GM19463 (cell line): ENCODE measurements at regions not wholly inside any gene's neighbourhood (a gene's known extent, or its start where the extent isn't known, plus 50 kb on each side); places are given as distances from the start of the nearest gene placed in this dataset.
"Not testable (repeated sequence)": the region's sequence is repeated elsewhere in the genome, so short reads cannot be mapped to it uniquely, and the experiment has no call there.

Experiments
- ATAC-seq: cut with Tn5 transposase; IDR thresholded peaks from one replicate; pipeline ENCODE4 v1.9.1; 2021; ENCODE audit warnings: mild to moderate bottlenecking, moderate library complexity; ENCODE audit not compliant: unreplicated experiment

DNA sequence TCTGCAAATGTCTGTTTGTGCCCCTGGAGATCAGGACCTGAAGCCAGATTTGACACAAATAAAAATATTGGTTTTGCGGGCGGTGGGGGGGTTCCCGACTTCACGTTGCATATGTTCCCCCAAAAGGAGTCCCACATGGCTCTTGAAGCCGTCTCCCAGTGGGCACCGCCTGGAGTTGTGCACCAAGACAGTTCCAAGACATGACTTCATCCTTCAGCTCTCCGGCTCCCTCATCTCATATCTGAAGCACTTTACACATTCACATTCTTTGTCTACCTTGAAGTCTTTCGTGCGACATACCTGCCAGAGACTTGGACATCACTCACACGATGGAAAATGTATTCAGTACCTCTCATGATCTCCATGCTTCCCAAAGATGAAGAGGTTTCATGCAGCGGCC, 362.8 kb upstream of the FOXK1 start:
- ATAC-seq, result no peak

DNA sequence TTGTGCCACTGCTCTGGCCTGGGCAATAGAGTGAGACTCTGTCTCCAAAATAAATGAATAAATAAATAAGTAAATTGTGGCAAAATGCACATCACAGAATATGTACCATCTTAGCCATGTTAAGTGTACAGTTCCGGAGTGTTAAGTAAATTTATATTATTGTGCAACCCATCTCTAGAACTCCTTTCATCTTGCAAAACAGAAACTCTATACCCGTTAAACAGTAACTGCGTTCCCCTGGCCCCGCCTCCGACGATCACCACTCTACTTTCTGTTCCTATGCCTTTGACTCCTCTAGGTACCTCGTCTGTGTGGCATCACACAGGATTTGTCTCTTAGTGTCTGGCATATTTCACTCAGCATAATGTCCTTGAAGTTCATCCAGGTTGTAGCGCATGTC, 356.4 kb upstream of the FOXK1 start:
- ATAC-seq, result no peak

DNA sequence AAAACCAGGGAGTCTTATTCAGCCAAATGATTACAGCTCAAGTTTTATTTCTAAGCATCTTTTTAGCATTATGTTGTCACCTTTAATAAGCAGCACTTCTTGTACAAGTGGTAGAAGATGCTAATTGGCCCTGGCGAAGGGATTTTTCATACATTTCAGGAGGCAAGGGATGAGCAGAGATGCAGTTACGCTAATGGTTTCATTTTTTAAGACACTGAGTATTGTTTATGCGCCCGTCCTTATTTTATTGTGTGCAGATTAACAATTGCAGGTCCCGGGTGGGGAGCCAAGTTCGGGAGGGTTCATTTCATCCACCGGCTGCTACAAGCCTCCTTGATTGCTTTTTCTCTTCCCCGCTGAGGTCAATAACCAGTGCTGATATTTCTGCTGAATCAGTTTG, 350.4 kb upstream of the FOXK1 start:
- no peak for ATAC-seq

DNA sequence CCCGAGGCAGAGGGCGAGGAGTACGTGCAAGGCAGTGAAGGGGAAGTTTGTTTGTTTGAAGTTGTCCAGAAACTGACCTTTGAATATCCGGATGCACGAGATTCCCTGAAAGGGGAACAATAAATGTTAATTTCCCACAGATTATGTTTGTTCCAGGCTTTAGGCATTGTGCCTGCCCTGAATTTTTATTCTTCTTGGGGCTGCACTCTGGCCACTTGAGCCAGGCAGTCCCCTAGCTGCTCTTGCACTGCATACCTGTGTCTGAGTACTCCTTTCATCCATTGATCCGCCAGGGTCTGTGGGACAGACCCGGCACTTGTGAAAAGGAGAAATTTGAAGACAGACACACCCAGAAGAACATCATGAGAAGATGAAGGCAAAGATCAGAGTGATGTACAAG, 343.5 kb upstream of the FOXK1 start:
- no peak for ATAC-seq

DNA sequence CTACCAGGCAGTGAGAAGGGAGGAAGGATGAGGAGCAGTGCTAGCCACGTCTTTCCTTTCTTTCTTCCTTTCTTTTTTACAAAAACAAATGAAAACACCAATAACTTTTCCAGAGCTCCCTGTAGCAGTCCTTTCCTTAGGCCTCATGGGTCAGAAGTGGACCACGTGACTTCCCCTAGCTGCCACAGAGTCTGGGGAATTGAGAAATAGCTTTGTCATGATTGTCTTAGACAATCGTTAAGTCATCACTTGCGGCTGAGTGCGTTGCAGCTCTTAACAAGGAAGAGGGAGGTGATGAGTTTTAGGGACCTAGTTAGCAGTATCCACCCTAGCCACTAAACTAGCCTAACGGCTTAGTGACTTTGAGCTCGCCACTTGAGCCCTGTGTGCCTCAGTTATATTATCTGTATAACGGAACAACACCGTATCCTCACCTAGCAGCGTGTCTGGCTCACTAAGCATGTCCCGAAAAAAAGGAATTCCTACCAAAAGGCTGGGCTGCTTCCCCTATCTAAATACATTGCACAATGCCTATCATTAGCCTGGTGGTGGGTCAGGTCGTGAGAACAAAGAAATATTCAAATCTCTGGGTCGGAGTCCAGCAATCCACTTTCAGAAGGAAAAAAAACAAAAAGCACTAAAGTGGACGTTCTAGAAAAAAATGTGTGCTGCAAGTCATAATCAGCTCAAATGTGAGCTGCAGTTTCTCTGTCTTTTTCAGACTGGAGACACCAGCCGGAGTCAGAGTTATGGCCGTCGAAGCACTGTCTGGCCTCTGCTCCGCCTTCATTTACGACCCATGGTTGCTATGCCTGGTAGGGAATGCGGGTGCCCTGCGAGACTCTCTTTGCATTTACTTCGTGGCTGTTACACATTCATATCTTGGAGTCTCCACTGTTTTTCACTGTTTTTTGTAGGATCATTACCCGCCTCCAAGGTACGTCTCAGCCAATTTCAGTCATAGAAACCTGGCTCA, 338.5 kb upstream of the FOXK1 start:
- no peak for ATAC-seq

DNA sequence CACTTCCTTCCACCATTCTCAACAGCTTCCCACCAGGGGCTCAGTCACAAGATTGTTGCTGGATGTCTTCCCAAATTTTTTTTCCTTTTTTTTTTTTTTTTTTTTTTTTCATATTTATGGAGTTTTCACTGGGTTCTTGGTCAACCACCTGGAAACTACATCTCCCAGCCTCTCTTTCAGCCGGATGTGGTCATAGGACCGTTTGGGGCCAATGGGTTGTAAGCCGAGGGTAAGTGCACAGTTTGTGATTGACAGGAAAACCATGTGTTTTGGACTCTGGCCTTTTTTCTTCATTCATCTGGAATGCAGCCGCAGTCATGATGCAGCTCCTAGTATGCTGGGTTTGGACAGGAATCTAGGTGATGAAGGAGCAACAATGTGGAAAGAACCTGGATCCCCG, 337.1 kb upstream of the FOXK1 start:
- no peak for ATAC-seq

DNA sequence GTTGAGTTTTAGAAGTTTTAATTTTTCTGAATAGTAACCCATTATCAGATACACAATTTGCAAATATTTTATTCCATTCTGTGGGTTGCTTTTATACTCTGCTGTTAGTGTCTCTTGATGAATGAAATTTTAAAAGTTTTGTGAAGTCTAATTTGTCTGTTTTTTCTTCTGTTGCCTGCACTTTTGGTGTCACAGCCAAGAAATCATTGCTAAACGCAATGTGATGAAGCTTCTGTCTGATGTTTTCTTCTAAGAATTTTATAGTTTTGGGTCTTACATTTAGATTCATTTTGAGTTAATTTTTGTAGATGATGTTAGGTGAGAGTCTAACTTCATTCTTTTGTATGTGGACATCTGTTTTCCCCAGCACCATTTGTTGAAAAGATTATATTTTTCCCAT, 330.0 kb upstream of the FOXK1 start:
- no peak for ATAC-seq

DNA sequence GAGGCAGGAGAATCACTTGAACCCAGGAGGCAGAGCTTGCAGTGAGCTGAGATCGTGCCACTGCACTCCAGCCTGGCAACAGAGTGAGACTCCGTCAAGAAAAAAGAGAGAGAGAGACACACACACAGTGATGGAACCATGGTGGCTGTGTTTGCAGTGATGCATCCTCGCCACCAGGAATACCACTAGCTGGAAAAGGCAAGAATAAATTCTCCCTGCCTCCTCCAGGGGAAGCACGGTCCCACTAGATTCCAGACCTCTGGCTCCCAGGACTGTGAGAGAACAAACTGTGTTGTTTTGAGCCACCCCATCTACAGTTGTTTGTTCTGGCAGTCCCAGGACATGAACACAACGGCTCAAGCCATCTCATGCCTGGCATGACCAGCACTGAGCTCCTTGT, 320.3 kb upstream of the FOXK1 start:
- ATAC-seq, result no peak

DNA sequence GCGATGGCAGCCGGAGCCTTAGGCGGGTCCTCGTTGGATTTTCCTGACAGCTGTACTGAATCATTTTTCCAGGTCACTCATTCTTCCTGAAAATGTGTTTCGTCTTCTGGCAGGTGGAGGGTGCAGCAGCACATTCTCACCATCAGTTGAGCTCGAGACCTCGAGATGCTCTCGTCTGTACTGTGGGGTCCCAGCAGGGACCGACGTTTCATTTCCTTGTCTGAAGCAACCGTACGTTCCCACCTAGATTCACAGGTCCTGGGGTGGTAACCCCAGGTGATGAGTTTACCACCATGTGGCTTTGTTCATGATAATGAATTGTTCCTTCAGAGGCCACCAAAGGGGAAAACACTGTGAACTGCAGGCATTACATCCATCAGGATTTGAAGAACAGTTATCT, 298.5 kb upstream of the FOXK1 start:
- ATAC-seq, result no peak

DNA sequence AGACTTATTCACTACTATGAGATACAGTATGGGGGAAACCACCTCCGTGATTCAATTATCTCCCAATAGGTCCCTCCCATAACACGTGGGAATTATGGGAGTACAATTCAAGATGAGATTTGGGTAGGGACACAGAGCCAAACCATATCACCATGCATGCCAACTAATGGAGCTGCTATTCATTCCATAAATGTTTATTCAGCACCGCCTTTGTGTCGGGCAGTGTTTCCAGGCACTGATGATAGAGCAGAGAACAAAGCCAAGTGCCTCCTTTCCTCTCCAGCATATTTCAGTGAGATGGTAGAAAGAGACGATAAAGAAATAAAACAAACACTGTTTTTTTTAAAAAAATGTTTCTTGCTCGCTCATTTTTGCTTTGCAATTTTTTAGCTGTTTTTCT, 295.9 kb upstream of the FOXK1 start:
- no peak for ATAC-seq

DNA sequence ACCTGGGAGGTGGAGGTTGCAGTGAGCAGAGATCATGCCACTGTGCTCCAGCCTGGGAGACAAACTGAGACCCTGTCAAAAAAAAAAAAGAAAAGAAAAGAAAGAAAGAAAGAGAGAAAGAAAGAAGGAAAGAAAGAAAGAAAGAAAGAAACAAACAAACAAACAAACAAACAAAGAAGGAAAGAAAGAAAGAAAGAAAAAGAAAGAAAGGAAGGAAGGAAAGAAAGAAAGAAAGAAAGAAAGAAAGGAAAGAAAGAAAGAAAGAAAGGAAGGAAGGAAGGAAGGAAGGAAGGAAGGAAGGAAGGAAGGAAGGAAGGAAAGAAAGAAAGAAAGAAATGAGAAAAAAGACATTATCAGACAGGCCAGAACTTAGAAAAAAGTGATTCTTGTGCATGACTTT, 291.0 kb upstream of the FOXK1 start:
- ATAC-seq, result not testable (repeated sequence)

DNA sequence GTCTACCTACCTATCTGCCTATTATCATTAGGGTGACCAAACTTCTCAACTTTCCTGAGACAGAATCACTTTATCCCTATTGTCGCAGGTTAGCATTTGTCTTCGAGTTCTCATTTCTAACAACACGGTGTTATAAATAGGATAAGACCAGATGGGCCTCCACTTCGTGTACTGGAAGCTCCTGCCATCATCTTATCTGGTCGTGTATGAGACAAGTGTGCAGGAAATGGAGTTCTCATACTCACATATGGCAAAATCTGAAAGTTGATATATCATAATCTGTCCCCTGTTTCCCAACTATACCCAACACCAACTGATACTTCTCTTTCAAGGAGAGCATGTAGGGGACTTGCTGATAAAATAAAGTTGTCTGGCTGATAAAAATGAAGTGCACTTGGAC, 287.4 kb upstream of the FOXK1 start:
- no peak for ATAC-seq

DNA sequence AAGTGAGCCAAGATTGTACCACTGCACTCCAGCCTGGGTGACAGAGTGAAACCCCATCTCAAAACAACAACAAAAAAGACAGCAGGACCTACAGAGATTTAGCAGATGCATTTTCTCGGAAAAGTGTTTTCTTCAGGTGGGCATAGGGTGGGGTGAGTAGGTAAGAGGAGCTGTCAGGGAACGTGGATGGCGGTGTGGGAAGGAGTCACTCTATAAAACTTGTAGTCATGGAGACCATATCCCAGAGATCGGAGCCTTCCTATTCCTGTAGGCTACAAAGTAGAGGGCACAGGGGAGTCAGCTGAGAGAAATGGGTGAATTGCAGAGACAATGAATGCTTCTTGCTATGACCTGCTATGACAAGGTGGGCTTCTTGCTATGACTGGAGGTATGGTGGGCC, 283.0 kb upstream of the FOXK1 start:
- no peak for ATAC-seq

DNA sequence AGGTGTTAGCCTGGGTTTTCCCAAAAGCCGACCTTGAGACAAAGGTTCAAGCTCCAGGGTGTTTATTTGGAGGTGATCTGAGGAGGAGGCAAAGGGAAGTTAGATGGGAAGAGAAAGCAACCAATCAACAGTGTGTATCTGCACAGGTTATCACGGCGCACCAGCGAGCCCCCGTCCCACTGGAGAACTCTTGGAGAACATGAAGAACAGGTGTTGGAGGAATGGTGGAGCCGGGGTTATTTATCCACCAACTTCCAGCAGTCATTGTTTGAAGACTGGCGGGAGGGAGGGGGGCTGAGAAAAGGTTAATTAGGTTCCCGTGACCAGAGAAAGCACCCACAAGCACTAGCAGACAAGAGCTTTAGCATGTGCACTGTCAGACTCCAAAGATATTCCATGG, 282.5 kb upstream of the FOXK1 start:
- no peak for ATAC-seq

DNA sequence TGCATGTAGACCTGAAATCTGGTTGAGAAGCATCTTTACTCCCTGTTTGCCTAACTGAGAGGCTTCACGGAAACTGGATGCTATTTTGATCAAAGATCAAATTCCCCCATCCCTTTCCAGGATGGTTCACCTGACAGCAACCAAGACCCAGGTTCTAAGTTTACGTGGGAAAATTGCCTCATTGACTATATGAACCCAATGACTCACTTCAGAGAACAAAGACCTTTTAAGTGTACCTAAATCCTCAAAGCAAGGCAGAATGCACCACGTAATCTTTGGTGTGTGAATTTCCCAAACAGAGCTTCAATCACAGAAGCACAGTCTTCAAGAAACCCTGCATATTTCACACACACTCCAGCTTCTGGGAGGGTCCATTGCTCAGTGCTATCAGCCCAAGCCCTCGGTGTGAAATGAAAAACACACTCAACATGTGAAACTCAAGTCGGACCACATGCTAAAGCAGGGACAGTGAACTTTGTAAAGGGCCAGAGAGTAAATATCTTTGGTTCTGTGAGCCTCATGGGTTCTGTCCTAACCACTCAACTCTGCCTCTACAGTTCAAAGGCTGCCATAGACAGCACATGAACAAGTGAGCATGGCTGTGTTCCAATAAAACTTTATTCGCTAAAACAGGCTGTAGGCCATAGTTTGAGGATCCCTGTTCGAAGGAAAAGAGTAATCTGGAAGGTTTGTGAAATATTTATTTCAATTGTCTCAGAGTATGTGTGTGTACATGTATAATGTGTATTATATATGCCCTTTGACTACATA, 275.6 kb upstream of the FOXK1 start:
- no peak for ATAC-seq

DNA sequence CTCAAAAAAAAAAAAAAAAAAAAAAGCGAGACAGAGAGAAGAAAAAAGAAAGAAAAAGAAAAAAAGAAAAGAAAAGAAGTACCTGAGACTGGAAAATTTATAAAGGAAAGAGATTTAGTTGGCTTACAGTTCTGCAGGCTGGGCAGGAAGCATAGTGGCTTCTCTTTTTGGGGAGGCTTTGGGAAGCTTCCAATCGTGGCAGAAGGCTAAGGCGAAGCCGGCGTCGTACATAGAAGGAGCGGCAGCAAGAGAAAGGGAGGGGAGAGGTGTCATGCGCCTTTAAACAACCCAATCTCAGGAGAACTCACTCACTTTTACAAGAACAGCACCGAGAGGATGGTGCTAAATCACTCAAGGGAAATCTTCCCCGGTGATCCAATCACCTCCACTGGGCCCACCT, 272.1 kb upstream of the FOXK1 start:
- no peak for ATAC-seq

DNA sequence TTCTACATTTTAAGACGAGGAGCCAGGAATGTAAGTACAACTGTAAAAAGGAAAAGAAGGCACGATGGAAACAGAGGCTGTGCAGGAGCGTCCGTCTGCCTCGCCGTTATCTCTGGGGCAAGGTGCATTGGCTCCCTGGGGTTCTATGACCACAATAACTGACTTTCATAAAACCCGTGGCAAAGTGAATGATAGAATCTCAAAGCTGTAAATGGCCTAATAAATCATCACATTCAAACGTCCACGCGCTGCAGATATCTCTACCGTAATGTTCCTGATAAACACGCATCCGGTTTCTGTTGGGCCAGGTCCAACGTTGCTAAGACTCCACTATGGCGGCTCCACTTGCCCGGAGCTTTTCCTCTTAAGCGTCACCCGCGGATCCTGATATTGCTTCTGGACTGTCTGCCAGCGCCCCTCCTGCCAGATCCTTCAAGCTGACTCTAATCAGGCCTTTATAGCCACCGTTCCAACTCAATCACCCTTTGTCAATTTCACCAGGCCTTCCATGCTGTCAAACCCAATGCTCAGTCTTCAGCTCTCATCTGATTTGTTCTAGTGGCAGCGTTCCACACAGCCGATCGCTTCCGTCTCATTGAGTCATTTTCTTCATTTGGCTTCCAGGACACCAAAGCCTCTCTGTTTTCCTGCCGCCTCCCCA, 265.6 kb upstream of the FOXK1 start:
- no peak for ATAC-seq

DNA sequence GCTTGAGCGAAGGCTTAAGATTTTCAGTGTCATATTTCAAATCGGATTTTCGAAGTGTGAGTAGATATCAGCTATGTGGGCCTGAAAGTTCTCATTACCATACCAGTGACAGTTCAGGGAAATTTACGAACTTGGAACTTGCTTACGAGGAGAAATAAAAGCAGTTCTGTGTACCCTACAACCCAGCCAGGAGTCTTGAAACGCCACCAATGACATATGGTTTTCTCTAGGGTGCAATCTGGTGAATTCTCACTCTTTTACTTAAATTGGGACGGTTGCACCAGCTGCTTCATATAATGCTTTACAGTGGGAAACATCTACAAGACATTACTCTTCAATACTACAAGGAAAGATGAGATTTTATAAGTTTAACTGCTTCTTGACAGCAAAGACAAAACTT, 253.6 kb upstream of the FOXK1 start:
- ATAC-seq, result no peak

DNA sequence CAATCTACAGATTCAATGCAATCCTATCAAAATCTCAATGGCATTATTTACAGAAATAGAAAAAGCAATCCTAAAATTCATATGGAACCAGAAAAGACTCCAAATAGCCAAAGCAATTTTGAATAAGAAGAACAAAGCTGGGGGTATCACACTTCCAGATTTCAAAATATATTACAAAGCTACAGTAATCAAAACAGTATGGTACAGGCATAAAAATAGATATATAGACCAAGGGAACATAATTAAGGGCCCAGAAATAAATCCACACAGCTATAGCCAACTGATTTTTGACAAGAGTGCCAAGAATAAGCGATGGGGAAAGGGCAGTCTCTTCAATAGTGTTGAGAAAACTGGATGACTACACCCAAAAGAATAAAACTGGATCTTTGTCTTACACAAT, 251.9 kb upstream of the FOXK1 start:
- ATAC-seq, result no peak

DNA sequence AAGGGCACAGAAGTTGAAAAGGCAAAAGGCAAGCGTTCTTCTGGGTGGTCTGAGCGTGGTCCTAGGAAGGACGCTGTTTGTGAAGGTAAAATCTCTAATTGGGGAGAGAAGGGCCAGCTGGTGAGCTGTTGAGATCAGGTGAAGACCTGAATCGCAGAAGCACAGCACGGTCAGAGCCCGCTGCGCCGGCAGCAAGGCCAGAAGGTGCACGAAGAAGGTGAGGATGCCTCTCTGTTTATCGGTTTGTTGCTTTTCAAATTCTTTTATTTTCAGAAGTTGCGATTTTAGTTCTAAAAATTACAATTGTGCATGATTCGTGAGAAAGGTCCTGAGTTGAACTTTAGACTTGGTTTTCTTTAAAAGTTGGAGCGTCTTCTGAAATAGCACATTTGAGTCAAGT, 247.8 kb upstream of the FOXK1 start:
- ATAC-seq, result no peak

DNA sequence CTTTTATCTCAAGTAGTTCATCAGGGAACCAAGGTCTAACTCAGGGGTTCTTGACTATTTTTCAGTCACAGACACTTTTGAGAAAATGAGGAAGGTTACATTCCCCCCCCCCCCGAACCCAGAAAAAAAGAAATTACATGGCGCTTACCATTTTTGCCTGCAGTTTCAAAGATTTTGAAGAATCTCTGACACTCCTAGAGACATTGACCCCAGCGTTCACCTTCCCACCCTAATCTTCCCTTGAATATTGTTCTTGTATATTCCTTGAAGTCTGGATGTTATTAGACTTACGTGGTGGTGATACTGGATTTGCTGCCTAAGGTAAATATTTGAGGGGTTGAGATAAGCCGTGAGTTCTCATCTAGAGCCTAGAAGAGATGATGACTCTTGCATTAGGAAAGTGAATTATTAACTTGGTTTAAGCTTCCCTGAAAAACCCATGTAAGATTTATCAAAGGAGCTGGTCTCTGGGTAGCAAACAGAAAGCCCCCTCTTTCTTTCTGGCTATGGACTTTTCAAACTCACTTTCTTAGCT, 245.7 kb upstream of the FOXK1 start:
- ATAC-seq, result no peak
